ENCODE measurements at regions not wholly inside any gene's neighbourhood (a gene's known extent, or its start where the extent isn't known, plus 50 kb on each side); places are given as distances from the start of the nearest gene placed in this dataset.

DNA sequence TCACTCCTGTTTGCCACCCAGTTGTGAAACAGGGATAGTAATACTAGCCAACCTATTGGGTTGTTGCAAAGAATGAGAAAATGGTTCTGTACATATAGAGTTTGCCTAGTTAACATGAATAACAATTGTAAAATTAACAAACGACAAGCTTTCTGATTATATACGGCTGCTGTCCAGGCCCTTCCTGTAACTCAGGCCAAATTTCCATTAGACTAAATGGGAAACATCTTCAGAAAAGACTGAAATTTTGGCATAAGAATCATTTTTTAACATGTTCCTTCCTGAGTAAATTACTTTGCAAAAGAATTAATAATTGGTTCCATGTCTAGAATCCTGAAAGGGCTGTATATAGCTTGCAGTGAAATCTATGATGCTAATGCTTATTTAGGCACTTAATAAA is 117.7 kb upstream of the SATB2 start:
- whole genome bisulfite sequencing, 5 donors = 52 to 84% (median 58%) methylated on average over 2 of the region's 2 CpGs
- Histone ChIP-seq H3K9me3 (no peaks in the 10 kb centered on the region), H3K27ac (no peak overlapping the region), H3K4me3 (no peak overlapping the region), H3K36me3 (no peaks in the 10 kb centered on the region), H3K27me3 (replicated peaks in 1 of 7) (peaks cover 0 to 5% (median 0%) of the 10 kb centered on the region in 7 donors), H3K4me1 (no peaks in the 10 kb centered on the region)
- DNase-seq = no peak
- TF ChIP-seq POLR2AphosphoS5 (IDR thresholded peaks at IDR 0.05) (no peak), POLR2A (IDR thresholded peaks at IDR 0.05) (no peak)
- TF ChIP-seq, protein P1, sequence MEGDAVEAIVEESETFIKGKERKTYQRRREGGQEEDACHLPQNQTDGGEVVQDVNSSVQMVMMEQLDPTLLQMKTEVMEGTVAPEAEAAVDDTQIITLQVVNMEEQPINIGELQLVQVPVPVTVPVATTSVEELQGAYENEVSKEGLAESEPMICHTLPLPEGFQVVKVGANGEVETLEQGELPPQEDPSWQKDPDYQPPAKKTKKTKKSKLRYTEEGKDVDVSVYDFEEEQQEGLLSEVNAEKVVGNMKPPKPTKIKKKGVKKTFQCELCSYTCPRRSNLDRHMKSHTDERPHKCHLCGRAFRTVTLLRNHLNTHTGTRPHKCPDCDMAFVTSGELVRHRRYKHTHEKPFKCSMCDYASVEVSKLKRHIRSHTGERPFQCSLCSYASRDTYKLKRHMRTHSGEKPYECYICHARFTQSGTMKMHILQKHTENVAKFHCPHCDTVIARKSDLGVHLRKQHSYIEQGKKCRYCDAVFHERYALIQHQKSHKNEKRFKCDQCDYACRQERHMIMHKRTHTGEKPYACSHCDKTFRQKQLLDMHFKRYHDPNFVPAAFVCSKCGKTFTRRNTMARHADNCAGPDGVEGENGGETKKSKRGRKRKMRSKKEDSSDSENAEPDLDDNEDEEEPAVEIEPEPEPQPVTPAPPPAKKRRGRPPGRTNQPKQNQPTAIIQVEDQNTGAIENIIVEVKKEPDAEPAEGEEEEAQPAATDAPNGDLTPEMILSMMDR (IDR thresholded peaks at IDR 0.05 in 8 of 11, conservative IDR thresholded peaks at IDR 0.05 in 3 of 11) = no peak
- intact Hi-C loops (cut with DNase I; ENCODE audit: low total_unique reads) = no loop called here

DNA sequence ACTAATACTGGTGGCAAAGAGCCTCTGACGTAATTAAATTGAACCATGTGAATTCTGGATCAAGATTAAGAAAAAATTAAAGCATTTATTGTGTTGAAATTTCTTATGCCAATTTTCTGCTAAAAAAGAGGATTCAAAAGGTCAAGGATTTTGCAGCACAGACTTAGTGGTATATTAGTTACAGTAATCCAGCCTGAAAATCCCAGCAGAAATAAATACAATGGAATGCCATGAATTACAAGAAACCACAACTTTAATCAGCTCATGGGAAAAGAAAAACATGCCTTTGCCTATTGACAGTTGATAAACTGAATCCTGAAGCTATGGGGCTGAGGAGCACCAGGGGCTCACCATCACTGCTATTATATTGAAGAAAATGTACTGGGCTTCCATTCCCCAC is 114.8 kb upstream of the SATB2 start:
- H3K36me3 ChIP-seq = no peaks in the 10 kb centered on the region
- H3K27ac ChIP-seq = no peak overlapping the region
- no peaks in the 10 kb centered on the region for H3K4me1 ChIP-seq
- 75 to 90% (median 87%) methylated on average over 1 of the region's 1 CpG for WGBS, 5 donors
- intact Hi-C loops (cut with DNase I; ENCODE audit: low total_unique reads) = no loop called here
- H3K4me3 ChIP-seq = no peak overlapping the region
- no peak for DNase-seq
- no peak for TF ChIP-seq POLR2AphosphoS5 (IDR thresholded peaks at IDR 0.05)
- peaks cover 0 to 5% (median 0%) of the 10 kb centered on the region in 7 donors for H3K27me3 ChIP-seq (replicated peaks in 1 of 7)
- no peaks in the 10 kb centered on the region for H3K9me3 ChIP-seq

DNA sequence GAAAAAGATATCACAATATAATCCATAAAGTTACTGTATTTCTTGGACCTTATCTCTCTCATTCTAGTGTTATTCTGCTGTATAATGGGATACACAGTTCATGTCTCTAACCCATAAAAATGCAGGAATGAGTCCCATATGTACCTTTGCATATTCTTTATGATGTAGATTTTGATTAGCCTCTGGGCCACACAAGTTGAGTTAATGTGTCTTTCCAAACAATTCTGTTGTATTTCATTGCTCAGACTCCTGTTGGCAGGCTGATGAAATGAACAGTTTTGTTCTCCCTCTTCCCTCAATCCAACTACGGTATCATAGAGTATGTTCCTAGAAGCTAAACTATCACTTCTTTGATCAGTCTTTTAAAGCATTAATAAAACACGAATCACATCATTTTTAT is 113.2 kb upstream of the SATB2 start:
- Histone ChIP-seq H3K4me3 (no peak overlapping the region), H3K36me3 (no peaks in the 10 kb centered on the region), H3K27me3 (replicated peaks in 1 of 7) (peaks cover 0 to 5% (median 0%) of the 10 kb centered on the region in 7 donors), H3K27ac (no peak overlapping the region), H3K4me1 (no peaks in the 10 kb centered on the region), H3K9me3 (no peaks in the 10 kb centered on the region)
- WGBS, 5 donors = 68 to 88% (median 83%) methylated on average over 2 of the region's 2 CpGs
- no peak for TF ChIP-seq POLR2A (IDR thresholded peaks at IDR 0.05)
- TF ChIP-seq, protein P1 (IDR thresholded peaks at IDR 0.05 in 8 of 11, conservative IDR thresholded peaks at IDR 0.05 in 3 of 11) = no peak
- no peak for TF ChIP-seq POLR2AphosphoS5 (IDR thresholded peaks at IDR 0.05)
- DNase-seq = no peak
- intact Hi-C loops (cut with DNase I; ENCODE audit: low total_unique reads) = no loop called here

DNA sequence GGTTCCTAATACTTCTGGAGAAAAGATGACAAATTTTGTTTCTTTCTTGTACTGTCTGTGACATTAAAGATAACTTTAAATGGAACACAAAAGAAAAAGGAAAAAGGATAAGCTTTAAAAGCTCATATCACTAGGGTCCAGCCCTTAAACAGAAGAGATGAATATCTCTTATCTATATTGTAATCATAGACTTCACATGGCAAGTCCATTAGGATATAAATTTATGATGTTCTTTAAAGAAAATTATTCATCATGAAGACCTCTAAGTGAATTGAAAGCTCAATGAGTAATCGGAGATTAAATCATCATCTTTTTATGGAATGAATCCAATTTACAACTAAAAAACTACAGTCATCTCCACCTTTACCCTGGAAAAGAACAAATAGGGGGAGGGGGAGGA is 111.6 kb upstream of the SATB2 start:
- no peak for DNase-seq
- TF ChIP-seq, protein P1 (IDR thresholded peaks at IDR 0.05 in 8 of 11, conservative IDR thresholded peaks at IDR 0.05 in 3 of 11) = no peak
- TF ChIP-seq POLR2AphosphoS5 (IDR thresholded peaks at IDR 0.05) = no peak
- TF ChIP-seq POLR2A (IDR thresholded peaks at IDR 0.05) = no peak
- H3K9me3 ChIP-seq = no peaks in the 10 kb centered on the region
- peaks cover 0 to 5% (median 0%) of the 10 kb centered on the region in 7 donors for H3K27me3 ChIP-seq (replicated peaks in 1 of 7)
- no peak overlapping the region for H3K27ac ChIP-seq
- H3K36me3 ChIP-seq = no peaks in the 10 kb centered on the region
- intact Hi-C loops (cut with DNase I; ENCODE audit: low total_unique reads) = no loop called here
- no peak overlapping the region for H3K4me3 ChIP-seq
- 76 to 92% (median 80%) methylated on average over 1 of the region's 1 CpG for WGBS, 5 donors
- H3K4me1 ChIP-seq = no peaks in the 10 kb centered on the region

DNA sequence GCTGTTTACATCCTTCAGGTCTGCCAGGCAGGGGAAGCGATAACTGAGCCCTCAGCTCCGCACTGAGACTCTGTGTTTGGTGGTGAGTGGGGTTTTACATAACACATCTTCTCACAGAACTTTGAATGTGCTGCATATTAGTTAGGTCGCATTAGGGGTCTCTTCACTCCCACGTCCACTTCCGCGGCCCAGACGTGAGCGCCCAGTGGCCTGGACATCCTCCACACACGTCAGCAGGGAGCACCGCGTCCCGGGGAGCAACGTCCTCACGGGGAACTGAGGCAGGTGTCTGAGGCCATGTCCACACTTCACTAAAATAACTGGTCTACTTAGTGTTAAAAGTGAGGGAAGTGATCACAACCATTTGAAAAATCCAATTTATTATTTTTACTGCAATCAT is 100.4 kb upstream of the SATB2 start:
- Histone ChIP-seq H3K27me3 (replicated peaks in 1 of 7) (no peaks in the 10 kb centered on the region), H3K4me1 (no peaks in the 10 kb centered on the region), H3K27ac (no peak overlapping the region), H3K4me3 (no peak overlapping the region), H3K9me3 (peaks cover 0 to 3% (median under 1%) of the 10 kb centered on the region in 8 donors), H3K36me3 (no peaks in the 10 kb centered on the region)
- DNase-seq = no peak
- intact Hi-C loops (cut with DNase I; ENCODE audit: low total_unique reads) = no loop called here
- TF ChIP-seq POLR2AphosphoS5 (IDR thresholded peaks at IDR 0.05) (no peak), POLR2A (IDR thresholded peaks at IDR 0.05) (no peak)
- TF ChIP-seq, protein P1 (IDR thresholded peaks at IDR 0.05 in 8 of 11, conservative IDR thresholded peaks at IDR 0.05 in 3 of 11) = no peak
- 90 to 97% (median 95%) methylated on average over 14 of the region's 14 CpGs for WGBS, 5 donors

All from spleen (tissue), 11 donors.